ENCODE measurements at regions not wholly inside any gene's neighbourhood (a gene's known extent, or its start where the extent isn't known, plus 50 kb on each side); places are given as distances from the start of the nearest gene placed in this dataset.

GRCh38 chr5:118434522-118434921 is 553.8 kb downstream of the DTWD2 start:
- FAIRE-seq (no peak), DNase-seq (ENCODE audit: low read depth, low spot score) (no peak), ATAC-seq (no peak)
- in situ Hi-C loops (cut with MboI): no loop called here
- no peaks in the 10 kb centered on the region for H3K27me3 ChIP-seq (replicated peaks in 1 of 2; ENCODE audit: control insufficient read depth in 2 of 2, insufficient read depth in 2 of 2, low read length in 1 of 2)
- no peak for TF ChIP-seq SREBF1 (IDR thresholded peaks at IDR 0.05; ENCODE audit: low read length)
- TF ChIP-seq RUNX3 (IDR thresholded peaks at IDR 0.05; ENCODE audit: low read length): no peak
- no peak for TF ChIP-seq ZBTB33 (IDR thresholded peaks at IDR 0.05)
- no peak for TF ChIP-seq ATF2 (IDR thresholded peaks at IDR 0.05; ENCODE audit: low read length)
- no peak for TF ChIP-seq SIX5 (IDR thresholded peaks at IDR 0.05; ENCODE audit: low read depth, low read length, severe bottlenecking)
- no peak for TF ChIP-seq BMI1 (IDR thresholded peaks at IDR 0.05; ENCODE audit: borderline replicate concordance)
- no peak for TF ChIP-seq NR2C1 (IDR thresholded peaks at IDR 0.05)
- TF ChIP-seq PBX3 (IDR thresholded peaks at IDR 0.05; ENCODE audit: insufficient replicate concordance, low read depth, low read length): no peak
- no peak for TF ChIP-seq NFXL1 (IDR thresholded peaks at IDR 0.05; ENCODE audit: borderline replicate concordance)
- no peak for TF ChIP-seq YY1 (IDR thresholded peaks at IDR 0.05; ENCODE audit: low read depth, low read length)
- TF ChIP-seq BCLAF1 (IDR thresholded peaks at IDR 0.05): no peak
- no peak for TF ChIP-seq E2F4 (IDR thresholded peaks at IDR 0.05; ENCODE audit: low read depth, low read length)
- no peak for TF ChIP-seq FOS (IDR thresholded peaks at IDR 0.05; ENCODE audit: borderline replicate concordance, extremely low read depth, insufficient read length)
- no peak for TF ChIP-seq RAD51 (IDR thresholded peaks at IDR 0.05)
- no peak for TF ChIP-seq WRNIP1 (IDR thresholded peaks at IDR 0.05; ENCODE audit: borderline replicate concordance, low read depth, low read length)
- TF ChIP-seq CBFB (IDR thresholded peaks at IDR 0.05; ENCODE audit: low read depth): no peak
- no peaks in the 10 kb centered on the region for H3K79me2 ChIP-seq (ENCODE audit: control insufficient read depth, insufficient read depth, low read length)
- CTCF ChIA-PET: no interaction called here
- SMC1A ChIA-PET (ENCODE audit: uncharacterized antibody, unreplicated experiment): no interaction called here
- POLR2A ChIA-PET: no interaction called here
- H3K4me1 ChIP-seq (ENCODE audit: control insufficient read depth, insufficient read depth, low read length): no peaks in the 10 kb centered on the region
- no peaks in the 10 kb centered on the region for H4K20me1 ChIP-seq (ENCODE audit: control insufficient read depth, insufficient read depth)
- 69% methylated on average over 2 of the region's 2 CpGs for WGBS (ENCODE audit: insufficient coverage, insufficient replicate concordance, low lambda C conversion rate, missing lambda C conversion rate)
- intact Hi-C loops (cut with micrococcal nuclease; ENCODE audit: unreplicated experiment): no loop called here
- H3K27ac ChIP-seq (ENCODE audit: control insufficient read depth, insufficient read depth): no peak overlapping the region
- no peak overlapping the region for H3K4me2 ChIP-seq (ENCODE audit: control insufficient read depth, insufficient read depth)
- H3K36me3 ChIP-seq (ENCODE audit: control insufficient read depth in 2 of 2, insufficient read depth in 2 of 2, low read length in 1 of 2): no peaks in the 10 kb centered on the region
- no peak overlapping the region for H2AFZ ChIP-seq (ENCODE audit: control insufficient read depth, low read depth, low read length)
- H3K4me3 ChIP-seq: no peak overlapping the region
- RAD21 ChIA-PET (ENCODE audit: unreplicated experiment): no interaction called here
- no peaks in the 10 kb centered on the region for H3K9me3 ChIP-seq (replicated peaks; ENCODE audit: control insufficient read depth, insufficient read depth, low read length)
- no peak overlapping the region for H3K9ac ChIP-seq (ENCODE audit: control insufficient read depth, insufficient read depth, low read length)
- no TSS peak for BruUV-seq (replicated peaks)

Data from GM12878 (cell line).